H9 (cell line): ENCODE measurements at regions not wholly inside any gene's neighbourhood (a gene's known extent, or its start where the extent isn't known, plus 50 kb on each side); places are given as distances from the start of the nearest gene placed in this dataset.

Experiments
- DNase-seq: peaks from one replicate; pipeline ENCODE4 v3.0.0-alpha.2; 2017
- H2AFZ ChIP-seq: one replicate; pipeline ENCODE4 v1.6.1; 2013; ENCODE audit warnings: mild to moderate bottlenecking, low read length, control low read depth, moderate library complexity
- H2AK5ac ChIP-seq: 2 replicates; pipeline ENCODE4 v1.6.1; 2013; ENCODE audit warnings: low read length, control low read depth, mixed read lengths; ENCODE audit not compliant: insufficient read length
- H2BK120ac ChIP-seq: one replicate; pipeline ENCODE4 v1.6.1; 2013; ENCODE audit warnings: low read depth, mild to moderate bottlenecking, low read length, control low read depth, inconsistent platforms; ENCODE audit not compliant: poor library complexity, severe bottlenecking
- H2BK12ac ChIP-seq: 2 replicates; pipeline ENCODE4 v1.6.1; 2013; ENCODE audit warnings: low read length, control low read depth, mixed read lengths, low read depth; ENCODE audit not compliant: insufficient read length
- H2BK15ac ChIP-seq: 2 replicates; pipeline ENCODE4 v1.6.1; 2013; ENCODE audit warnings: low read depth, low read length, control low read depth
- H2BK20ac ChIP-seq: one replicate; pipeline ENCODE4 v1.6.1; 2013; ENCODE audit warnings: low read depth, mild to moderate bottlenecking, low read length, control low read depth, inconsistent platforms; ENCODE audit not compliant: poor library complexity, severe bottlenecking
- H2BK5ac ChIP-seq: 2 replicates; pipeline ENCODE4 v1.6.1; 2013; ENCODE audit warnings: low read length, control low read depth, mixed read lengths; ENCODE audit not compliant: insufficient read length
- H3K14ac ChIP-seq: 2 replicates; pipeline ENCODE4 v1.6.1; 2013; ENCODE audit warnings: low read length, control low read depth; ENCODE audit not compliant: insufficient read depth
- H3K18ac ChIP-seq: 2 replicates; pipeline ENCODE4 v1.6.1; 2013; ENCODE audit warnings: low read depth, mild to moderate bottlenecking, mixed read lengths, low read length, control low read depth; ENCODE audit not compliant: insufficient read length
- H3K23ac ChIP-seq: 2 replicates; pipeline ENCODE4 v1.6.1; 2013; ENCODE audit warnings: low read length, control low read depth, mixed read lengths, low read depth; ENCODE audit not compliant: insufficient read length
- H3K23me2 ChIP-seq: 2 replicates; pipeline ENCODE4 v1.6.1; 2013; ENCODE audit warnings: low read depth, mild to moderate bottlenecking, mixed read lengths, low read length, control low read depth; ENCODE audit not compliant: insufficient read length, poor library complexity, severe bottlenecking
- H3K27ac ChIP-seq: 2 replicates; pipeline ENCODE4 v1.5.1; 2013; ENCODE audit warnings: low read length, control low read depth, mixed read lengths, low read depth; ENCODE audit not compliant: insufficient read length
- H3K27me3 ChIP-seq: 2 replicates; pipeline ENCODE4 v1.6.1; 2013; ENCODE audit warnings: low read length, control low read depth, inconsistent platforms; ENCODE audit not compliant: insufficient read depth
- H3K4ac ChIP-seq: 2 replicates; pipeline ENCODE4 v1.6.1; 2013; ENCODE audit warnings: low read depth, mild to moderate bottlenecking, control low read depth, inconsistent platforms, low read length, moderate library complexity
- H3K4me1 ChIP-seq: 2 replicates; pipeline ENCODE4 v1.6.1; 2013; ENCODE audit warnings: low read length, control low read depth, inconsistent platforms; ENCODE audit not compliant: insufficient read depth
- H3K4me2 ChIP-seq: 2 replicates; pipeline ENCODE4 v1.6.1; 2013; ENCODE audit warnings: low read length, control low read depth, mixed read lengths; ENCODE audit not compliant: insufficient read length, insufficient read depth
- H3K56ac ChIP-seq: 2 replicates; pipeline ENCODE4 v1.6.1; 2013; ENCODE audit warnings: low read depth, mild to moderate bottlenecking, mixed read lengths, low read length, control low read depth; ENCODE audit not compliant: insufficient read length
- H3K79me1 ChIP-seq: 2 replicates; pipeline ENCODE4 v1.6.1; 2013; ENCODE audit warnings: low read depth, mild to moderate bottlenecking, moderate library complexity, low read length, control low read depth, inconsistent platforms; ENCODE audit not compliant: insufficient read depth, poor library complexity, severe bottlenecking
- H3K79me2 ChIP-seq: 2 replicates; pipeline ENCODE4 v1.6.1; 2013; ENCODE audit warnings: low read length, control low read depth, inconsistent platforms; ENCODE audit not compliant: insufficient read depth
- H3K9ac ChIP-seq: 2 replicates; pipeline ENCODE4 v1.6.1; 2013; ENCODE audit warnings: low read length, control low read depth, mixed read lengths; ENCODE audit not compliant: insufficient read length; ENCODE audit errors: extremely low read depth
- H3K9me3 ChIP-seq: one replicate; pipeline ENCODE4 v1.6.1; 2013; ENCODE audit warnings: low read depth, low read length, inconsistent platforms; ENCODE audit not compliant: control insufficient read depth
- H3T11ph ChIP-seq: one replicate; pipeline ENCODE4 v1.6.1; 2013; ENCODE audit warnings: mild to moderate bottlenecking, low read length, control low read depth, inconsistent platforms
- H4K20me1 ChIP-seq: one replicate; pipeline ENCODE4 v1.6.1; 2013; ENCODE audit not compliant: control insufficient read depth, insufficient read length, insufficient read depth
- H4K5ac ChIP-seq: 2 replicates; pipeline ENCODE4 v1.6.1; 2013; ENCODE audit warnings: low read depth, mild to moderate bottlenecking, mixed read lengths, low read length, control low read depth; ENCODE audit not compliant: insufficient read length
- H4K8ac ChIP-seq: replicated peaks from 2 replicates; pipeline ENCODE4 v1.6.1; 2013; ENCODE audit warnings: low read length, control low read depth, mixed read lengths, low read depth; ENCODE audit not compliant: insufficient read length
- H4K91ac ChIP-seq: 2 replicates; pipeline ENCODE4 v1.6.1; 2013; ENCODE audit warnings: low read depth, mild to moderate bottlenecking, moderate library complexity, mixed read lengths, low read length, control low read depth; ENCODE audit not compliant: insufficient read length
- H3K27ac Mint-ChIP-seq, 3 experiments: 2 replicates in 2 of 3; 3 replicates in 1 of 3; pipeline ENCODE4 v1.8.0; 2020 to 2021; ENCODE audit warnings: mixed read lengths in 3 of 3, mild to moderate bottlenecking in 1 of 3, moderate library complexity in 1 of 3
- H3K27me3 Mint-ChIP-seq: 2 replicates; pipeline ENCODE4 v1.8.0; 2021; ENCODE audit warnings: low read depth, mild to moderate bottlenecking, moderate library complexity, mixed read lengths
- H3K36me3 Mint-ChIP-seq, 3 experiments: 2 replicates in 2 of 3; 3 replicates in 1 of 3; pipeline ENCODE4 v1.8.0; 2020 to 2021; ENCODE audit warnings: low read depth in 3 of 3, mixed read lengths in 3 of 3; ENCODE audit not compliant: insufficient read depth in 1 of 3
- H3K4me1 Mint-ChIP-seq, 2 experiments: 2 replicates each; pipeline ENCODE4 v1.8.0; 2020; ENCODE audit warnings: mixed read lengths in 2 of 2
- H3K4me3 Mint-ChIP-seq, 2 experiments: 2 replicates in 1 of 2; 3 replicates in 1 of 2; pipeline ENCODE4 v1.8.0; 2020 to 2021; ENCODE audit warnings: mild to moderate bottlenecking in 2 of 2, mixed read lengths in 2 of 2, moderate library complexity in 1 of 2
- H3K9me3 Mint-ChIP-seq, 2 experiments: 2 replicates in 1 of 2; 3 replicates in 1 of 2; pipeline ENCODE4 v1.8.0; 2020; ENCODE audit warnings: mild to moderate bottlenecking in 2 of 2, mixed read lengths in 2 of 2, moderate library complexity in 1 of 2
- CTCF ChIP-seq: fragments of 200-600 bp; sonication (generic); conservative IDR thresholded peaks from 3 replicates; pipeline ENCODE4 v1.8.0; 2021; ENCODE audit warnings: antibody characterized with exemption, mild to moderate bottlenecking
- WGBS: extraction: QIAGEN DNeasy Blood & Tissue Kit; methylation state at CpG from one replicate; pipeline ENCODE4 v1.1.7; 2013; ENCODE audit warnings: missing lambda C conversion rate, low lambda C conversion rate, mixed read lengths; ENCODE audit not compliant: insufficient read length; ENCODE audit errors: extremely low coverage; 5-methylcytosine and 5-hydroxymethylcytosine counted together

GRCh38 chr4:30535255-30535654 lies 184.9 kb upstream of the PCDH7 start:
- H4K5ac ChIP-seq: no peak overlapping the region
- H4K91ac ChIP-seq: no peak overlapping the region
- no peak overlapping the region for H2BK5ac ChIP-seq
- no peak for TF ChIP-seq CTCF
- no peaks in the 10 kb centered on the region for H3K79me2 ChIP-seq
- H2AFZ ChIP-seq: no peak overlapping the region
- Mint-ChIP-seq H3K27ac (no peak overlapping the region), H3K9me3 (no peaks in the 10 kb centered on the region), H3K36me3 (peaks cover 0 to 2% (median 0%) of the 10 kb centered on the region in 3 experiments; a peak in 1 of 7 replicates), H3K4me3 (no peak overlapping the region), H3K4me1 (no peaks in the 10 kb centered on the region), H3K27me3 (no peaks in the 10 kb centered on the region)
- no peaks in the 10 kb centered on the region for H3K27me3 ChIP-seq
- no peak overlapping the region for H3K23ac ChIP-seq
- H2BK20ac ChIP-seq: no peak overlapping the region
- no peak overlapping the region for H2BK12ac ChIP-seq
- no peak overlapping the region for H3K27ac ChIP-seq
- no peaks in the 10 kb centered on the region for H3K4me1 ChIP-seq
- H4K20me1 ChIP-seq: no peaks in the 10 kb centered on the region
- H3K14ac ChIP-seq: no peak overlapping the region
- no peak overlapping the region for H2AK5ac ChIP-seq
- DNase-seq: no peak
- no peak overlapping the region for H2BK120ac ChIP-seq
- no peak overlapping the region for H3K4ac ChIP-seq
- no peaks in the 10 kb centered on the region for H3K9me3 ChIP-seq
- H3K4me2 ChIP-seq: no peak overlapping the region
- no peak overlapping the region for H3K18ac ChIP-seq
- no peak overlapping the region for H2BK15ac ChIP-seq
- no peak overlapping the region for H4K8ac ChIP-seq
- no peaks in the 10 kb centered on the region for H3K23me2 ChIP-seq
- no peak overlapping the region for H3K56ac ChIP-seq
- no peak overlapping the region for H3K9ac ChIP-seq
- no peaks in the 10 kb centered on the region for H3K79me1 ChIP-seq
- no peak overlapping the region for H3T11ph ChIP-seq
- WGBS: no CpG with 5 or more reads among the region's 3 CpGs
